Neural cell (in vitro differentiated cells): ENCODE measurements at regions not wholly inside any gene's neighbourhood (a gene's known extent, or its start where the extent isn't known, plus 50 kb on each side); places are given as distances from the start of the nearest gene placed in this dataset.

Source experiments
- H2AFZ ChIP-seq: fragments of 200-600, 300-800 bp; sonication (generic), shearing (Covaris generic); 2 replicates; pipeline ENCODE4 v1.6.0; 2014; ENCODE audit warnings: low read depth, mild to moderate bottlenecking, antibody characterized with exemption, low read length, moderate library complexity
- H3F3A ChIP-seq: fragments of 200-600 bp; shearing (Covaris generic); 2 replicates; pipeline ENCODE4 v1.6.1; 2016; ENCODE audit warnings: mild to moderate bottlenecking, moderate library complexity, mixed read lengths, antibody characterized with exemption, low read length; ENCODE audit not compliant: insufficient read depth, poor library complexity, severe bottlenecking
- H3K27ac ChIP-seq: fragments of 200-600, 300-800 bp; sonication (generic), shearing (Covaris generic); 2 replicates; pipeline ENCODE4 v1.5.1; 2014; ENCODE audit warnings: mild to moderate bottlenecking, low read length, moderate library complexity
- H3K27me3 ChIP-seq: fragments of 300-800, 200-600 bp; sonication (generic), shearing (Covaris generic); 2 replicates; pipeline ENCODE4 v1.6.0; 2014; ENCODE audit warnings: mild to moderate bottlenecking, low read depth, low read length, moderate library complexity; ENCODE audit not compliant: insufficient read depth
- H3K36me3 ChIP-seq: fragments of 300-800, 200-600 bp; sonication (generic), shearing (Covaris generic); 2 replicates; pipeline ENCODE4 v1.5.1; 2014; ENCODE audit warnings: mild to moderate bottlenecking, antibody characterized with exemption, low read length, moderate library complexity; ENCODE audit not compliant: insufficient read depth
- H3K4me2 ChIP-seq: fragments of 300-800, 200-600 bp; sonication (generic), shearing (Covaris generic); 2 replicates; pipeline ENCODE4 v1.6.0; 2014; ENCODE audit warnings: mild to moderate bottlenecking, low read length
- H3K4me3 ChIP-seq: fragments of 300-800, 200-600 bp; sonication (generic), shearing (Covaris generic); 2 replicates; pipeline ENCODE4 v1.5.1; 2014; ENCODE audit warnings: mild to moderate bottlenecking, low read length, moderate library complexity
- H3K79me2 ChIP-seq: fragments of 200-600 bp; shearing (Covaris generic); replicated peaks from 2 replicates; pipeline ENCODE4 v1.6.0; 2014; ENCODE audit warnings: mild to moderate bottlenecking, low read length, moderate library complexity; ENCODE audit not compliant: insufficient read depth
- H3K9ac ChIP-seq: fragments of 300-800, 200-600 bp; sonication (generic), shearing (Covaris generic); 2 replicates; pipeline ENCODE4 v1.6.1; 2016; ENCODE audit warnings: mild to moderate bottlenecking, low read length, mixed read lengths
- H3K9me2 ChIP-seq: fragments of 200-600 bp; shearing (Covaris generic); 2 replicates; pipeline ENCODE4 v1.6.1; 2016; ENCODE audit warnings: mild to moderate bottlenecking, low read length, mixed read lengths; ENCODE audit not compliant: insufficient read depth
- H3K9me3 ChIP-seq: fragments of 200-600, 300-800 bp; sonication (generic), shearing (Covaris generic); 2 replicates; pipeline ENCODE4 v1.6.1; 2016; ENCODE audit warnings: mild to moderate bottlenecking, mixed run types, low read length, moderate library complexity, mixed read lengths
- H4K20me1 ChIP-seq: fragments of 200-600 bp; shearing (Covaris generic); 2 replicates; pipeline ENCODE4 v1.6.1; 2016; ENCODE audit warnings: mild to moderate bottlenecking, mixed run types; ENCODE audit not compliant: insufficient read depth
- EP300 ChIP-seq: fragments of 450-650 bp; conservative IDR thresholded peaks from 2 replicates; pipeline ENCODE4 v1.6.1; 2014; ENCODE audit warnings: antibody characterized with exemption, mild to moderate bottlenecking, moderate library complexity; ENCODE audit not compliant: poor library complexity, severe bottlenecking
- EZH2 ChIP-seq: fragments of 200-600, 300-800 bp; shearing (Covaris generic), sonication (generic); IDR thresholded peaks from 2 replicates; pipeline ENCODE4 v1.6.1; 2014; ENCODE audit warnings: antibody characterized with exemption, low read length, borderline replicate concordance, mild to moderate bottlenecking; ENCODE audit not compliant: insufficient read depth, poor library complexity, severe bottlenecking
- MXI1 ChIP-seq: fragments of 450-650 bp; conservative IDR thresholded peaks from 2 replicates; pipeline ENCODE4 v1.6.1; 2014; ENCODE audit warnings: antibody characterized with exemption, mild to moderate bottlenecking; ENCODE audit not compliant: poor library complexity, severe bottlenecking
- POLR2AphosphoS5 ChIP-seq: IDR thresholded peaks from 2 replicates; pipeline ENCODE4 v1.6.1; 2012
- RAD21 ChIP-seq: fragments of 450-650 bp; conservative IDR thresholded peaks from 2 replicates; pipeline ENCODE4 v1.6.1; 2014; ENCODE audit warnings: antibody characterized with exemption, mild to moderate bottlenecking, moderate library complexity
- SMC3 ChIP-seq: fragments of 450-650 bp; conservative IDR thresholded peaks from 2 replicates; pipeline ENCODE4 v1.6.1; 2014; ENCODE audit warnings: antibody characterized with exemption, mild to moderate bottlenecking, moderate library complexity; ENCODE audit not compliant: poor library complexity
- TAF1 ChIP-seq: IDR thresholded peaks from 2 replicates; pipeline ENCODE4 v1.6.1; 2012; ENCODE audit warnings: low read depth
- TF ChIP-seq, protein P1 (sequence below): IDR thresholded peaks from 2 replicates; pipeline ENCODE4 v1.6.1; 2012; ENCODE audit warnings: borderline replicate concordance
- TF ChIP-seq, protein P2 (sequence below): fragments of 450-650 bp; IDR thresholded peaks from 2 replicates; pipeline ENCODE4 v1.5.1; 2014; ENCODE audit warnings: antibody characterized with exemption, mild to moderate bottlenecking, moderate library complexity; ENCODE audit not compliant: poor library complexity, severe bottlenecking

DNA sequence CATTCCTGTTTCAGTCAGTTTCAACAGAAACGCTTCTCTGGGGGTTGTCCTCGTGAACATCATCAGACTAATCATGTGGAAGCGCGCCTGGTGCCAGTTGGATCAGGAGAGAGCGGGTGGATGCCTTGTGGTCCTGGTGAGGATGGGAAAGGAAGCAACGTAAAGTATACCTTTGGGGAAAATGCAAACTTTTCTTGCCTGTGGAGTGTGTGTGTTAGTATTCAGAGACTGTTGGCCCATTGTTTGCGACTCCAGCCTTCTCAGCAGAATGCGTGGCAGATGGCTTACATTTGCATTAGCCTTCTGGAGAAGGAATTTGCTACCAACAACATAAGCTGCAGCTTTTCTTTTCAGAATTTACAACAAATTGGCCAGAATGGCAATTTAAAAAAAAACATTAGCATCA lies 173.9 kb downstream of the RWDD3 start:
- Histone ChIP-seq H2AFZ (no peak overlapping the region), H3K4me2 (no peak overlapping the region)

DNA sequence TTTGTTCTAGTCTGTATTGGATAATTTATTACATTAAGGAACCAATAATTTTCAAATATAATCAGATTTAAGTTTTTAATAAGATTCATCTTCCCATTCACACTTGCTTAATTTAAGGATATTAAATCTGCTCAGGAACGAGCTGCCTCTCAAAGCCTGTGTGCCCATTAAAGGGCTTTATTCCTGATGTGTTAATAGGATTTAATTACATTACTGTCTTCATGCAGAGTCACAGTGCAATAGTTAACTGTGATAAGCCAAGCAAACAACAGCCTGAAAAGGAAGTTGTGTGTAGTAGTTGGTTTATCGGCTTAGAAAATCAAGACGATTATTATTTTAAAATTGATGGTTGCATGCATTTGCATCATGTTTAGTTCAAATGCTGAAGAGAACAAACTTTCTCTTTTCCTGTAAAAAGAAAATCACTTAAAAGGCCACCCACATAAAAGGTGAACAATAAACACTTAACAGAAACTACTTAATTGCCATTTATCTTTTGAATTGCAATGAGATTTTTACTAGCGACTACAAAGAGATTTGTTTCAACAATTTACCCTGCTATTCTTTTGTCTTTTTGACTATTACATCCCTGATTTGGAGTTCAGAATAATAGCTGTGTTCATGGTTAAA lies 174.6 kb downstream of the RWDD3 start:
- no peak overlapping the region for H3K4me2 ChIP-seq
- no peaks in the 10 kb centered on the region for H3F3A ChIP-seq
- TF ChIP-seq, protein P1, sequence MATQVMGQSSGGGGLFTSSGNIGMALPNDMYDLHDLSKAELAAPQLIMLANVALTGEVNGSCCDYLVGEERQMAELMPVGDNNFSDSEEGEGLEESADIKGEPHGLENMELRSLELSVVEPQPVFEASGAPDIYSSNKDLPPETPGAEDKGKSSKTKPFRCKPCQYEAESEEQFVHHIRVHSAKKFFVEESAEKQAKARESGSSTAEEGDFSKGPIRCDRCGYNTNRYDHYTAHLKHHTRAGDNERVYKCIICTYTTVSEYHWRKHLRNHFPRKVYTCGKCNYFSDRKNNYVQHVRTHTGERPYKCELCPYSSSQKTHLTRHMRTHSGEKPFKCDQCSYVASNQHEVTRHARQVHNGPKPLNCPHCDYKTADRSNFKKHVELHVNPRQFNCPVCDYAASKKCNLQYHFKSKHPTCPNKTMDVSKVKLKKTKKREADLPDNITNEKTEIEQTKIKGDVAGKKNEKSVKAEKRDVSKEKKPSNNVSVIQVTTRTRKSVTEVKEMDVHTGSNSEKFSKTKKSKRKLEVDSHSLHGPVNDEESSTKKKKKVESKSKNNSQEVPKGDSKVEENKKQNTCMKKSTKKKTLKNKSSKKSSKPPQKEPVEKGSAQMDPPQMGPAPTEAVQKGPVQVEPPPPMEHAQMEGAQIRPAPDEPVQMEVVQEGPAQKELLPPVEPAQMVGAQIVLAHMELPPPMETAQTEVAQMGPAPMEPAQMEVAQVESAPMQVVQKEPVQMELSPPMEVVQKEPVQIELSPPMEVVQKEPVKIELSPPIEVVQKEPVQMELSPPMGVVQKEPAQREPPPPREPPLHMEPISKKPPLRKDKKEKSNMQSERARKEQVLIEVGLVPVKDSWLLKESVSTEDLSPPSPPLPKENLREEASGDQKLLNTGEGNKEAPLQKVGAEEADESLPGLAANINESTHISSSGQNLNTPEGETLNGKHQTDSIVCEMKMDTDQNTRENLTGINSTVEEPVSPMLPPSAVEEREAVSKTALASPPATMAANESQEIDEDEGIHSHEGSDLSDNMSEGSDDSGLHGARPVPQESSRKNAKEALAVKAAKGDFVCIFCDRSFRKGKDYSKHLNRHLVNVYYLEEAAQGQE = no peak
- TF ChIP-seq EP300 (no peak), TAF1 (no peak), EZH2 (no peak), MXI1 (no peak), SMC3 (no peak), POLR2AphosphoS5 (no peak), RAD21 (no peak)
- TF ChIP-seq, protein P2, sequence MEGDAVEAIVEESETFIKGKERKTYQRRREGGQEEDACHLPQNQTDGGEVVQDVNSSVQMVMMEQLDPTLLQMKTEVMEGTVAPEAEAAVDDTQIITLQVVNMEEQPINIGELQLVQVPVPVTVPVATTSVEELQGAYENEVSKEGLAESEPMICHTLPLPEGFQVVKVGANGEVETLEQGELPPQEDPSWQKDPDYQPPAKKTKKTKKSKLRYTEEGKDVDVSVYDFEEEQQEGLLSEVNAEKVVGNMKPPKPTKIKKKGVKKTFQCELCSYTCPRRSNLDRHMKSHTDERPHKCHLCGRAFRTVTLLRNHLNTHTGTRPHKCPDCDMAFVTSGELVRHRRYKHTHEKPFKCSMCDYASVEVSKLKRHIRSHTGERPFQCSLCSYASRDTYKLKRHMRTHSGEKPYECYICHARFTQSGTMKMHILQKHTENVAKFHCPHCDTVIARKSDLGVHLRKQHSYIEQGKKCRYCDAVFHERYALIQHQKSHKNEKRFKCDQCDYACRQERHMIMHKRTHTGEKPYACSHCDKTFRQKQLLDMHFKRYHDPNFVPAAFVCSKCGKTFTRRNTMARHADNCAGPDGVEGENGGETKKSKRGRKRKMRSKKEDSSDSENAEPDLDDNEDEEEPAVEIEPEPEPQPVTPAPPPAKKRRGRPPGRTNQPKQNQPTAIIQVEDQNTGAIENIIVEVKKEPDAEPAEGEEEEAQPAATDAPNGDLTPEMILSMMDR = no peak
- no peaks in the 10 kb centered on the region for H4K20me1 ChIP-seq
- H2AFZ ChIP-seq = no peak overlapping the region
- no peak overlapping the region for H3K9ac ChIP-seq
- no peaks in the 10 kb centered on the region for H3K27me3 ChIP-seq
- no peak overlapping the region for H3K27ac ChIP-seq
- no peaks in the 10 kb centered on the region for H3K79me2 ChIP-seq
- H3K9me2 ChIP-seq = no peaks in the 10 kb centered on the region
- no peaks in the 10 kb centered on the region for H3K36me3 ChIP-seq
- no peak overlapping the region for H3K4me3 ChIP-seq
- H3K9me3 ChIP-seq = no peaks in the 10 kb centered on the region

More for the DNA sequence above, 173.9 kb downstream of the RWDD3 start:
- H3K36me3 ChIP-seq = no peaks in the 10 kb centered on the region
- H3K27me3 ChIP-seq = no peaks in the 10 kb centered on the region
- no peaks in the 10 kb centered on the region for H3K9me3 ChIP-seq
- no peak for TF ChIP-seq SMC3
- no peak for TF ChIP-seq RAD21
- no peak for TF ChIP-seq EP300
- TF ChIP-seq TAF1 = no peak
- no peak for TF ChIP-seq EZH2
- no peak for TF ChIP-seq POLR2AphosphoS5
- no peak for TF ChIP-seq MXI1
- TF ChIP-seq, protein P1 = no peak
- TF ChIP-seq, protein P2 = no peak
- H3K27ac ChIP-seq = no peak overlapping the region
- H3K9me2 ChIP-seq = no peaks in the 10 kb centered on the region
- H3F3A ChIP-seq = no peaks in the 10 kb centered on the region
- no peak overlapping the region for H3K9ac ChIP-seq
- no peak overlapping the region for H3K4me3 ChIP-seq
- H3K79me2 ChIP-seq = no peaks in the 10 kb centered on the region
- H4K20me1 ChIP-seq = no peaks in the 10 kb centered on the region
